WTC11 (cell line): ENCODE measurements at regions not wholly inside any gene's neighbourhood (a gene's known extent, or its start where the extent isn't known, plus 50 kb on each side); places are given as distances from the start of the nearest gene placed in this dataset.
"Not testable (repeated sequence)": the region's sequence is repeated elsewhere in the genome, so short reads cannot be mapped to it uniquely, and the experiment has no call there.

Experiments
- ATAC-seq: fragments of 200-7000 bp; cut with Tn5 transposase; 2 replicates; pipeline ENCODE4 v1.10.0; 2021; ENCODE audit warnings: mild to moderate bottlenecking, moderate library complexity
- CTCF ChIA-PET: fragments of 300-600 bp; sonication (Branson Sonifier 250); formaldehyde crosslinking; loops from one replicate; lab custom pipeline; 2021; ENCODE audit warnings: antibody characterized with exemption; lab: Charles Lee
- POLR2A ChIA-PET: fragments of 350-600 bp; sonication (Branson Sonifier 250); formaldehyde crosslinking; loops from one replicate; lab custom pipeline; 2021; ENCODE audit warnings: antibody characterized with exemption; lab: Charles Lee
- DNase-seq: peaks from one replicate; pipeline ENCODE4 v3.0.0; 2021; ENCODE audit warnings: low spot score
- H3K27ac Mint-ChIP-seq: 2 replicates; pipeline ENCODE4 v1.8.0; 2021; ENCODE audit warnings: mixed read lengths
- H3K27me3 Mint-ChIP-seq: 2 replicates; pipeline ENCODE4 v1.8.0; 2021; ENCODE audit warnings: low read depth, mild to moderate bottlenecking, moderate library complexity, mixed read lengths
- H3K36me3 Mint-ChIP-seq: 2 replicates; pipeline ENCODE4 v1.8.0; 2021; ENCODE audit warnings: mixed read lengths
- H3K4me1 Mint-ChIP-seq: 2 replicates; pipeline ENCODE4 v1.8.0; 2022; ENCODE audit warnings: mixed read lengths
- H3K4me3 Mint-ChIP-seq: 2 replicates; pipeline ENCODE4 v1.8.0; 2021; ENCODE audit warnings: mild to moderate bottlenecking, moderate library complexity, mixed read lengths
- H3K9me3 Mint-ChIP-seq: 2 replicates; pipeline ENCODE4 v1.8.0; 2021; ENCODE audit warnings: mixed read lengths
- ARID4B ChIP-seq: sonication (generic); formaldehyde crosslinking; IDR thresholded peaks from 2 replicates; pipeline ENCODE4 v1.8.0; 2023; ENCODE audit warnings: missing genetic modification reagents, mild to moderate bottlenecking, borderline replicate concordance
- CBFB ChIP-seq: sonication (generic); formaldehyde crosslinking; IDR thresholded peaks from 2 replicates; pipeline ENCODE4 v1.8.1; 2022; ENCODE audit warnings: mild to moderate bottlenecking, low read depth, missing genetic modification reagents
- EMX1 ChIP-seq: fragments of 250-450 bp; sonication (Bioruptor Pico); IDR thresholded peaks from 2 replicates; pipeline ENCODE4 v1.8.0; 2021; ENCODE audit warnings: mild to moderate bottlenecking
- ETV6 ChIP-seq: sonication (generic); formaldehyde crosslinking; IDR thresholded peaks from 2 replicates; pipeline ENCODE4 v1.8.1; 2022; ENCODE audit warnings: mild to moderate bottlenecking, missing genetic modification reagents
- FOXJ3 ChIP-seq: sonication (generic); formaldehyde crosslinking; IDR thresholded peaks from 2 replicates; pipeline ENCODE4 v1.9.0; 2021; ENCODE audit warnings: missing genetic modification reagents, mild to moderate bottlenecking, borderline replicate concordance
- IRF1 ChIP-seq: sonication (generic); formaldehyde crosslinking; IDR thresholded peaks from 2 replicates; pipeline ENCODE4 v1.8.0; 2023; ENCODE audit warnings: missing genetic modification reagents
- JUN ChIP-seq: sonication (generic); formaldehyde crosslinking; IDR thresholded peaks from 2 replicates; pipeline ENCODE4 v1.8.0; 2023; ENCODE audit warnings: mild to moderate bottlenecking, missing genetic modification reagents
- NFE2L1 ChIP-seq: sonication (generic); formaldehyde crosslinking; IDR thresholded peaks from 2 replicates; pipeline ENCODE4 v1.8.1; 2023; ENCODE audit warnings: missing genetic modification reagents
- NR1H2 ChIP-seq: sonication (generic); formaldehyde crosslinking; IDR thresholded peaks from 2 replicates; pipeline ENCODE4 v1.9.0; 2021; ENCODE audit warnings: mild to moderate bottlenecking, moderate library complexity, missing genetic modification reagents
- OVOL2 ChIP-seq: fragments of 250-450 bp; sonication (Bioruptor Pico); IDR thresholded peaks from 2 replicates; pipeline ENCODE4 v1.9.0; 2021; ENCODE audit warnings: mild to moderate bottlenecking, borderline replicate concordance
- RORB ChIP-seq: fragments of 250-450 bp; sonication (Bioruptor Pico); IDR thresholded peaks from 2 replicates; pipeline ENCODE4 v1.9.0; 2021; ENCODE audit warnings: mild to moderate bottlenecking
- SMAD4 ChIP-seq: sonication (generic); formaldehyde crosslinking; IDR thresholded peaks from 2 replicates; pipeline ENCODE4 v1.8.0; 2022; ENCODE audit warnings: mild to moderate bottlenecking, missing genetic modification reagents
- SP1 ChIP-seq: sonication (generic); formaldehyde crosslinking; conservative IDR thresholded peaks from 2 replicates; pipeline ENCODE4 v1.8.1; 2022; ENCODE audit warnings: missing genetic modification reagents
- TEAD1 ChIP-seq: sonication (generic); formaldehyde crosslinking; IDR thresholded peaks from 2 replicates; pipeline ENCODE4 v1.8.0; 2022; ENCODE audit warnings: mild to moderate bottlenecking, missing genetic modification reagents
- ZBTB21 ChIP-seq: sonication (generic); formaldehyde crosslinking; IDR thresholded peaks from 2 replicates; pipeline ENCODE4 v1.8.1; 2023; ENCODE audit warnings: mild to moderate bottlenecking, missing genetic modification reagents, borderline replicate concordance
- ZBTB43 ChIP-seq: sonication (generic); formaldehyde crosslinking; IDR thresholded peaks from 2 replicates; pipeline ENCODE4 v1.8.1; 2023; ENCODE audit warnings: mild to moderate bottlenecking, missing genetic modification reagents
- ZNF121 ChIP-seq: sonication (generic); formaldehyde crosslinking; IDR thresholded peaks from 2 replicates; pipeline ENCODE4 v1.8.0; 2023; ENCODE audit warnings: missing genetic modification reagents
- ZNF219 ChIP-seq: sonication (generic); formaldehyde crosslinking; IDR thresholded peaks from 2 replicates; pipeline ENCODE4 v1.8.0; 2023; ENCODE audit warnings: missing genetic modification reagents, mild to moderate bottlenecking, borderline replicate concordance
- TF ChIP-seq, protein P1 (sequence below): fragments of 250-450 bp; sonication (Bioruptor Pico); IDR thresholded peaks from 2 replicates; pipeline ENCODE4 v1.9.0; 2021; ENCODE audit warnings: mild to moderate bottlenecking
- TF ChIP-seq, protein P2 (sequence below): sonication (generic); formaldehyde crosslinking; IDR thresholded peaks from 2 replicates; pipeline ENCODE4 v1.8.0; 2022; ENCODE audit warnings: mild to moderate bottlenecking, missing genetic modification reagents

GRCh38 chr7:70894799-70895198 is 237.1 kb upstream of the GALNT17 start:
- peak; percentile 21 for DNase-seq
- TF ChIP-seq NR1H2 (CRISPR knock-in tag) = no peak
- no peak for TF ChIP-seq NFE2L1 (CRISPR knock-in tag)
- TF ChIP-seq, protein P1, sequence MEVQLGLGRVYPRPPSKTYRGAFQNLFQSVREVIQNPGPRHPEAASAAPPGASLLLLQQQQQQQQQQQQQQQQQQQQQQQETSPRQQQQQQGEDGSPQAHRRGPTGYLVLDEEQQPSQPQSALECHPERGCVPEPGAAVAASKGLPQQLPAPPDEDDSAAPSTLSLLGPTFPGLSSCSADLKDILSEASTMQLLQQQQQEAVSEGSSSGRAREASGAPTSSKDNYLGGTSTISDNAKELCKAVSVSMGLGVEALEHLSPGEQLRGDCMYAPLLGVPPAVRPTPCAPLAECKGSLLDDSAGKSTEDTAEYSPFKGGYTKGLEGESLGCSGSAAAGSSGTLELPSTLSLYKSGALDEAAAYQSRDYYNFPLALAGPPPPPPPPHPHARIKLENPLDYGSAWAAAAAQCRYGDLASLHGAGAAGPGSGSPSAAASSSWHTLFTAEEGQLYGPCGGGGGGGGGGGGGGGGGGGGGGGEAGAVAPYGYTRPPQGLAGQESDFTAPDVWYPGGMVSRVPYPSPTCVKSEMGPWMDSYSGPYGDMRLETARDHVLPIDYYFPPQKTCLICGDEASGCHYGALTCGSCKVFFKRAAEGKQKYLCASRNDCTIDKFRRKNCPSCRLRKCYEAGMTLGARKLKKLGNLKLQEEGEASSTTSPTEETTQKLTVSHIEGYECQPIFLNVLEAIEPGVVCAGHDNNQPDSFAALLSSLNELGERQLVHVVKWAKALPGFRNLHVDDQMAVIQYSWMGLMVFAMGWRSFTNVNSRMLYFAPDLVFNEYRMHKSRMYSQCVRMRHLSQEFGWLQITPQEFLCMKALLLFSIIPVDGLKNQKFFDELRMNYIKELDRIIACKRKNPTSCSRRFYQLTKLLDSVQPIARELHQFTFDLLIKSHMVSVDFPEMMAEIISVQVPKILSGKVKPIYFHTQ = no peak
- TF ChIP-seq CBFB (CRISPR knock-in tag) = no peak
- no peak for TF ChIP-seq SMAD4 (CRISPR knock-in tag)

GRCh38 chr7:70895337-70896200 is 236.4 kb upstream of the GALNT17 start:
- CTCF ChIA-PET, POLR2A ChIA-PET, ATAC-seq, DNase-seq, H3K27me3 Mint-ChIP-seq: not testable (repeated sequence)
- Mint-ChIP-seq H3K4me1 (peaks cover 46% of the 10 kb centered on the region), H3K9me3 (peaks cover 36% of the 10 kb centered on the region), H3K4me3 (peak overlapping the region; percentile 5; the same call in 1 of the 2 replicates), H3K36me3 (peaks cover 19% of the 10 kb centered on the region), H3K27ac (peak overlapping the region; percentile 99)
- 0 out of 2 replicates have a peak, but pooled peaks have one; percentile 7 for TF ChIP-seq ETV6 (CRISPR knock-in tag)

More at GRCh38 chr7:70894799-70895198, 237.1 kb upstream of the GALNT17 start:
- peak overlapping the region; percentile 5; the same call in 1 of the 2 replicates for H3K4me3 Mint-ChIP-seq
- peaks cover 37% of the 10 kb centered on the region for H3K9me3 Mint-ChIP-seq
- H3K27ac Mint-ChIP-seq = peak overlapping the region; percentile 99
- peaks cover 27% of the 10 kb centered on the region for H3K36me3 Mint-ChIP-seq
- CTCF ChIA-PET = interaction anchor here (1.2 kb wide), 2 partner anchors 10 to 857 kb away, joined by 5 to 6 read pairs; no protein-coding TSS in a partner anchor
- peak; percentile 37; the same call in 1 of the 2 replicates for ATAC-seq
- POLR2A ChIA-PET = no interaction called here
- H3K27me3 Mint-ChIP-seq = 0 out of 2 replicates have a peak, but pooled peaks cover 2% of the 10 kb centered on the region
- peaks cover 47% of the 10 kb centered on the region for H3K4me1 Mint-ChIP-seq

DNA sequence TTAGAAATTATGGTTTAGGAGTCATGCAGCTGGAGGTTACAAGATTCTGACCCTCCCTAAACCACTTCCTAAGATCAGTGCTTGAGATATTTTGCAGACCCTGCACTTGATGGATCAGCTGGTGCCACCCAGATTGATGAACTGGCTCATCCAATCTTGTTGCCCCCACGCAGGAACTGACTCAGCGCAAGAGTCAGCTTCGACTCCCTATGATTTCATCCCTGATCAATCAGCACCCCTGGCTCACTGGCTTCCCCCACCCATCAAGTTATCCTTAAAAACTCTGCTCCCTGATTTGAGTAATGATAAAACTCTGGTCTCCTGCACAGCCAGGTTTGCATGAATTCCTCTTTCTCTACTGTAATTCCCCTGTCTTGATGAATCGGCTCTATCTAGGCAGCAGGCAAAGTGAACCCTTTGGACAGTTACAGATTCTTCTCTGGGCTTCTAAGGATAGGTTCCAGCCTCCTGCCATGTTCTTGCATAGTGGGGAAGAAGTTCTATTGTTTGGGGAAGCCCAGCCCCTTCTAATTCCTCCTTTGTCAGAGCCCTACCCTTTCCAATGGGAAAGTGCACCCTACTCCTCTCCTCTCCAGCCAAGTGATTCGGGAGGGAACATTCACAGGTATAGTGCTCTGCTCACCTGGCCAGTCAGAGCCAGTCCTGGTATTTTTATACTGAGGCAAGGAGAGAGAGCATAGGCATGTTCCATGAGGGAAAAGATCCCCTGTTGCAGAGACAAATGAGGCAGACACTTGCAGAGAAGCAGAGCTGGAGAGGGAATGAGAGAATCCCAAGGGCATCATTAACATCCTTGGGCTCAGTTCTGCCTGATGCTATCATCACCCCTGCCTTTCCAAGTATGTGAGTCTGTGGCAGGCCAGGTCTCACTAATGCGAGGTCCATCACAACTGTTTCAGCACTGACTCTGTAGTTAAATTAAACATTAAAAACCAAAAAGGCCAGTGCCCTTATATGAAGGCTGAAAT is 224.4 kb upstream of the GALNT17 start:
- peak; percentile 71 for ATAC-seq
- Mint-ChIP-seq H3K9me3 (peaks cover 6% of the 10 kb centered on the region), H3K27ac (no peak overlapping the region), H3K4me3 (no peak overlapping the region), H3K27me3 (peaks cover 3% of the 10 kb centered on the region; the same call in 1 of the 2 replicates), H3K4me1 (peaks cover 26% of the 10 kb centered on the region), H3K36me3 (peaks cover 11% of the 10 kb centered on the region)
- CTCF ChIA-PET = no interaction called here
- POLR2A ChIA-PET = no interaction called here
- DNase-seq = no peak
- TF ChIP-seq, protein P2, sequence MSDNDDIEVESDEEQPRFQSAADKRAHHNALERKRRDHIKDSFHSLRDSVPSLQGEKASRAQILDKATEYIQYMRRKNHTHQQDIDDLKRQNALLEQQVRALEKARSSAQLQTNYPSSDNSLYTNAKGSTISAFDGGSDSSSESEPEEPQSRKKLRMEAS (CRISPR knock-in tag) = no peak
- TF ChIP-seq ZBTB43 (no peak), EMX1 (CRISPR knock-in tag) (no peak), ZNF121 (no peak), TEAD1 (CRISPR knock-in tag) (no peak), ZNF219 (CRISPR knock-in tag) (no peak), IRF1 (CRISPR knock-in tag) (no peak), OVOL2 (no peak), ARID4B (CRISPR knock-in tag) (no peak), FOXJ3 (CRISPR knock-in tag) (no peak), JUN (CRISPR knock-in tag) (no peak), RORB (CRISPR knock-in tag) (no peak), SP1 (CRISPR knock-in tag) (no peak), ZBTB21 (CRISPR knock-in tag) (no peak)
